A549 (cell line): ENCODE measurements at regions not wholly inside any gene's neighbourhood (a gene's known extent, or its start where the extent isn't known, plus 50 kb on each side); places are given as distances from the start of the nearest gene placed in this dataset.

Experiments
- ATAC-seq, 2 experiments: fragments of 200-7000 bp in 1 of 2; fragments of >200 bp in 1 of 2; cut with Nextera tagmentation in 1 of 2; cut with Tn5 transposase in 1 of 2; 3 replicates each; pipeline versions ENCODE4 v1.8.0 to v1.9.1; 2018 to 2020; ENCODE audit warnings: mild to moderate bottlenecking in 1 of 2, moderate library complexity in 1 of 2
- CTCF ChIA-PET: fragments of 300-600 bp; sonication (Branson Sonifier 250); formaldehyde crosslinking; extraction: SDS; loops from one replicate; lab custom pipeline; 2021; ENCODE audit warnings: antibody characterized with exemption, inconsistent platforms; lab: Yijun Ruan, JAX
- POLR2A ChIA-PET: fragments of 350-600 bp; formaldehyde crosslinking; extraction: SDS; loops from one replicate; lab custom pipeline; 2021; ENCODE audit warnings: antibody characterized with exemption, inconsistent platforms; lab: Yijun Ruan, JAX
- DNase-seq, 2 experiments: peaks; one replicate each; pipeline versions ENCODE4 v3.0.0 to v3.0.0-alpha.2; 2011 to 2016; ENCODE audit warnings: low read depth in 1 of 2, low spot score in 1 of 2
- FAIRE-seq: peaks from 2 replicates; lab custom pipeline; 2011; peaks lifted over from hg19 to GRCh38; lab: Jason Lieb, UNC
- H3K27ac ChIP-seq, 2 experiments: fragments of >200 bp; sonication (Bioruptor Twin); formaldehyde crosslinking; 3 replicates each; pipeline ENCODE4 v1.5.1; 2016 to 2017
- H3K4me1 ChIP-seq: fragments of >200 bp; sonication (Bioruptor Twin); formaldehyde crosslinking; 3 replicates; pipeline ENCODE4 v1.6.1; 2016
- H3K4me2 ChIP-seq: fragments of >200 bp; sonication (Bioruptor Twin); formaldehyde crosslinking; 3 replicates; pipeline ENCODE4 v1.6.1; 2016
- H3K4me3 ChIP-seq: fragments of >200 bp; sonication (Bioruptor Twin); formaldehyde crosslinking; 3 replicates; pipeline ENCODE4 v1.5.1; 2016
- H3K9me3 ChIP-seq: fragments of >200 bp; sonication (Bioruptor Twin); formaldehyde crosslinking; 3 replicates; pipeline ENCODE4 v1.6.1; 2016
- CBX2 ChIP-seq: fragments of 200-600 bp; sonication (generic); IDR thresholded peaks from 2 replicates; pipeline ENCODE4 v1.6.1; 2016; ENCODE audit warnings: low read depth, mild to moderate bottlenecking, borderline replicate concordance
- CEBPB ChIP-seq, 2 experiments: fragments of >200 bp in 1 of 2; sonication (Bioruptor Twin) in 1 of 2; formaldehyde crosslinking in 1 of 2; IDR thresholded peaks; 2 replicates each; pipeline ENCODE4 v1.6.1; 2012 to 2016
- CHD2 ChIP-seq: fragments of 150-350 bp; IDR thresholded peaks from 2 replicates; pipeline ENCODE4 v1.6.1; 2014; ENCODE audit warnings: low read length; ENCODE audit not compliant: partially characterized antibody
- CHD4 ChIP-seq: fragments of 200-600 bp; sonication (generic); IDR thresholded peaks from 2 replicates; pipeline ENCODE4 v1.6.1; 2016; ENCODE audit warnings: antibody characterized with exemption, mild to moderate bottlenecking, borderline replicate concordance
- EP300 ChIP-seq, 2 experiments: fragments of >200 bp; sonication (Bioruptor Twin); formaldehyde crosslinking; IDR thresholded peaks; 2 replicates in 1 of 2; 3 replicates in 1 of 2; pipeline ENCODE4 v1.6.1; 2016 to 2017
- FOSL2 ChIP-seq, 2 experiments: fragments of 450-650 bp in 1 of 2; fragments of >200 bp in 1 of 2; sonication (Bioruptor Twin) in 1 of 2; formaldehyde crosslinking; IDR thresholded peaks; 2 replicates each; pipeline versions ENCODE4 v1.5.0 to v1.6.1; 2016 to 2020; ENCODE audit warnings: mild to moderate bottlenecking in 1 of 2, moderate library complexity in 1 of 2
- HDAC2 ChIP-seq: fragments of 200-600 bp; sonication (generic); IDR thresholded peaks from 2 replicates; pipeline ENCODE4 v1.6.1; 2016
- HES2 ChIP-seq: fragments of >200 bp; sonication (Bioruptor Twin); formaldehyde crosslinking; IDR thresholded peaks from 2 replicates; pipeline ENCODE4 v1.6.1; 2016
- HOXA7 ChIP-seq: fragments of 250-450 bp; sonication (Bioruptor Pico); IDR thresholded peaks from 2 replicates; pipeline ENCODE4 v1.5.0; 2020; ENCODE audit warnings: mild to moderate bottlenecking, moderate library complexity
- HOXB5 ChIP-seq: fragments of 250-450 bp; sonication (Bioruptor Pico); IDR thresholded peaks from 2 replicates; pipeline ENCODE4 v1.5.0; 2020; ENCODE audit warnings: mild to moderate bottlenecking, moderate library complexity
- JUNB ChIP-seq: fragments of >200 bp; sonication (Bioruptor Twin); formaldehyde crosslinking; IDR thresholded peaks from 2 replicates; pipeline ENCODE4 v1.6.1; 2016
- MAFK ChIP-seq: fragments of 450-650 bp; IDR thresholded peaks from 2 replicates; pipeline ENCODE4 v1.6.1; 2014; ENCODE audit not compliant: partially characterized antibody
- NFE2L2 ChIP-seq: fragments of 150-350 bp; conservative IDR thresholded peaks from 2 replicates; pipeline ENCODE4 v1.6.1; 2014; ENCODE audit warnings: low read length
- NR3C1 ChIP-seq: fragments of >200 bp; sonication (Bioruptor Twin); formaldehyde crosslinking; IDR thresholded peaks from 3 replicates; pipeline ENCODE4 v1.6.1; 2017
- POLR2AphosphoS2 ChIP-seq: conservative IDR thresholded peaks from 2 replicates; pipeline ENCODE4 v1.6.1; 2012; ENCODE audit warnings: low read length, improper control_type of control experiment, inconsistent platforms
- RAD21 ChIP-seq, 2 experiments: fragments of >200 bp in 1 of 2; sonication (Bioruptor Twin) in 1 of 2; formaldehyde crosslinking in 1 of 2; IDR thresholded peaks in 1 of 2; conservative IDR thresholded peaks in 1 of 2; 2 replicates in 1 of 2; 3 replicates in 1 of 2; pipeline ENCODE4 v1.6.1; 2012 to 2018; ENCODE audit warnings: inconsistent platforms in 1 of 2
- REST ChIP-seq: fragments of 200-600 bp; sonication (generic); IDR thresholded peaks from 2 replicates; pipeline ENCODE4 v1.6.1; 2016; ENCODE audit warnings: antibody characterized with exemption, mild to moderate bottlenecking, moderate library complexity
- whole genome bisulfite sequencing: methylation state at CpG from one replicate; pipeline ENCODE4 v1.1.6; 2017; ENCODE audit errors: missing lambda C conversion rate; 5-methylcytosine and 5-hydroxymethylcytosine counted together
- TF ChIP-seq, protein P1 (sequence below): fragments of 250-450 bp; sonication (Bioruptor Pico); IDR thresholded peaks from 2 replicates; pipeline ENCODE4 v1.5.0; 2021; ENCODE audit warnings: mild to moderate bottlenecking, moderate library complexity, borderline replicate concordance
- TF ChIP-seq, protein P2 (sequence below): fragments of 450-650 bp; IDR thresholded peaks from 2 replicates; pipeline ENCODE4 v1.6.1; 2014; ENCODE audit warnings: antibody characterized with exemption

- ATAC-seq: no peak
- Histone ChIP-seq H3K27ac (no peak overlapping the region), H3K4me3 (no peak overlapping the region), H3K9me3 (peaks cover 12% of the 10 kb centered on the region), H3K4me2 (no peak overlapping the region), H3K4me1 (peaks cover 8% of the 10 kb centered on the region)
- WGBS: 73% methylated on average over 2 of the region's 2 CpGs
- TF ChIP-seq EP300 (IDR thresholded peaks at IDR 0.05): no peak
- TF ChIP-seq NR3C1: no peak
- no peak for TF ChIP-seq HOXA7 (CRISPR knock-in tag)
- TF ChIP-seq REST: no peak
- FAIRE-seq: no peak
- no peak for DNase-seq
- CTCF ChIA-PET: interaction anchor here (0.6 to 1.2 kb wide), 2 partner anchors 39 to 81 kb away, joined by 3 to 4 read pairs; no protein-coding TSS in a partner anchor
- POLR2A ChIA-PET: no interaction called here
Observed at GRCh38 chr10:28858646-28859045, 181.3 kb downstream of the BAMBI start.

GRCh38 chr10:28859791-28860190 lies 182.5 kb downstream of the BAMBI start:
- CTCF ChIA-PET: interaction anchor here (0.7 to 1.9 kb wide), 5 partner anchors 11 to 132 kb away, joined by 3 to 6 read pairs (median 5); no protein-coding TSS in a partner anchor
- H3K4me3 ChIP-seq: no peak overlapping the region
- TF ChIP-seq HDAC2 (no peak), CHD4 (no peak), FOSL2 (IDR thresholded peaks at IDR 0.05) (no peak), FOSL2 (CRISPR knock-in tag; IDR thresholded peaks at IDR 0.05) (no peak), POLR2AphosphoS2 (no peak), CBX2 (no peak), HOXB5 (CRISPR knock-in tag) (no peak), NFE2L2 (no peak), JUNB (no peak), CEBPB (IDR thresholded peaks at IDR 0.05) (no peak), MAFK (no peak), NR3C1 (no peak), RAD21 (conservative IDR thresholded peaks at IDR 0.05 in 1 of 2, IDR thresholded peaks at IDR 0.05 in 1 of 2) (no peak), CHD2 (no peak), HOXA7 (CRISPR knock-in tag) (no peak), HES2 (no peak)
- TF ChIP-seq, protein P1, sequence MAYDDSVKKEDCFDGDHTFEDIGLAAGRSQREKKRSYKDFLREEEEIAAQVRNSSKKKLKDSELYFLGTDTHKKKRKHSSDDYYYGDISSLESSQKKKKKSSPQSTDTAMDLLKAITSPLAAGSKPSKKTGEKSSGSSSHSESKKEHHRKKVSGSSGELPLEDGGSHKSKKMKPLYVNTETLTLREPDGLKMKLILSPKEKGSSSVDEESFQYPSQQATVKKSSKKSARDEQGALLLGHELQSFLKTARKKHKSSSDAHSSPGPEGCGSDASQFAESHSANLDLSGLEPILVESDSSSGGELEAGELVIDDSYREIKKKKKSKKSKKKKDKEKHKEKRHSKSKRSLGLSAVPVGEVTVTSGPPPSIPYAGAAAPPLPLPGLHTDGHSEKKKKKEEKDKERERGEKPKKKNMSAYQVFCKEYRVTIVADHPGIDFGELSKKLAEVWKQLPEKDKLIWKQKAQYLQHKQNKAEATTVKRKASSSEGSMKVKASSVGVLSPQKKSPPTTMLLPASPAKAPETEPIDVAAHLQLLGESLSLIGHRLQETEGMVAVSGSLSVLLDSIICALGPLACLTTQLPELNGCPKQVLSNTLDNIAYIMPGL (CRISPR knock-in tag): no peak
- TF ChIP-seq, protein P2, sequence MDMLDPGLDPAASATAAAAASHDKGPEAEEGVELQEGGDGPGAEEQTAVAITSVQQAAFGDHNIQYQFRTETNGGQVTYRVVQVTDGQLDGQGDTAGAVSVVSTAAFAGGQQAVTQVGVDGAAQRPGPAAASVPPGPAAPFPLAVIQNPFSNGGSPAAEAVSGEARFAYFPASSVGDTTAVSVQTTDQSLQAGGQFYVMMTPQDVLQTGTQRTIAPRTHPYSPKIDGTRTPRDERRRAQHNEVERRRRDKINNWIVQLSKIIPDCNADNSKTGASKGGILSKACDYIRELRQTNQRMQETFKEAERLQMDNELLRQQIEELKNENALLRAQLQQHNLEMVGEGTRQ: no peak
- TF ChIP-seq, all 56 proteins: peak for 0
- no peak overlapping the region for H3K27ac ChIP-seq
- POLR2A ChIA-PET: no interaction called here
- peaks cover 12% of the 10 kb centered on the region for H3K9me3 ChIP-seq
- no peak for FAIRE-seq
- no peak for DNase-seq
- H3K4me2 ChIP-seq: no peak overlapping the region
- ATAC-seq: no peak
- peaks cover 8% of the 10 kb centered on the region for H3K4me1 ChIP-seq
- 53% methylated on average over 5 of the region's 5 CpGs for WGBS
